ENCODE measurements at regions not wholly inside any gene's neighbourhood (a gene's known extent, or its start where the extent isn't known, plus 50 kb on each side); places are given as distances from the start of the nearest gene placed in this dataset.
"Not testable (repeated sequence)": the region's sequence is repeated elsewhere in the genome, so short reads cannot be mapped to it uniquely, and the experiment has no call there.

DNA sequence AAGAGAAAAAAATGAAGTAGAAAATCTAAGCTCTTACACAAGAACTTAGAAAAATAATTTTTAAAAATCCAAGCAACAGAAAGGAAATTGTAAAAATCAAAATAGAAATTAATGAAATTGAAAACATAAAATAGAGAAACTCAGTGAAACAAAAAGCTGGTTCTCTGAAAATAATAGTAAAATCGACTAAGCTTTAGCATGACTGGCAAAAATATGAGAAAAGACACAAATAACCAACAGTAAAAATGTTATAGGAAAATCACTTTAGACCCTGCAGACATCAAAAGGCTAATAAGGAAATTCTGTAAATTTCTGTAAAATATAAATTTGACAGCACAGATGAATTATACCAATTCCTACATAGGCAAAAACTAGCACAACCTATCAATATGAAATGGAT, 768.9 kb upstream of the LRRTM1 start:
- no peak for DNase-seq

- no peak for DNase-seq
Measured at GRCh38 chr2:81068144-81068543, 763.6 kb upstream of the LRRTM1 start.

DNA sequence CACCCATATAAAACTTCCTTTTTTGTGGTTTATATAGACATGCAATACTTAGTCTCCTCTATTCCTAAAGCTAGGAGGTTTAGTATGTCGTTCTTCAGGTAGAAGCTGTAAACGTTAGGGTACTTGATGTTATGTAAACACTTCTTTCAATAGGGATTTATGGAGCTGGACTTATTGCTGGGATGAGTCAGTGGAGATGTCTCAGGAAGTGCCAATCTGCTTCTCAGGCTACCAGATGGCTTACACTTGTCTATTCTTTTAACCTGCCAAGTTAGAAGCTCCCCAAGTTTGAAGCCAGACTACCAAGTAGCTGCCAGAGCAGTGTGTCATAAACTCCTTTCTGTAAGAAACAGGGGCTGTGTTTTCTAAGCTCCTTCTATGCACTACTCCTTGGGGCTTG, 756.5 kb upstream of the LRRTM1 start:
- no peak for DNase-seq

GRCh38 chr2:81050580-81051095, 746.1 kb upstream of the LRRTM1 start:
- no peak for DNase-seq

DNA sequence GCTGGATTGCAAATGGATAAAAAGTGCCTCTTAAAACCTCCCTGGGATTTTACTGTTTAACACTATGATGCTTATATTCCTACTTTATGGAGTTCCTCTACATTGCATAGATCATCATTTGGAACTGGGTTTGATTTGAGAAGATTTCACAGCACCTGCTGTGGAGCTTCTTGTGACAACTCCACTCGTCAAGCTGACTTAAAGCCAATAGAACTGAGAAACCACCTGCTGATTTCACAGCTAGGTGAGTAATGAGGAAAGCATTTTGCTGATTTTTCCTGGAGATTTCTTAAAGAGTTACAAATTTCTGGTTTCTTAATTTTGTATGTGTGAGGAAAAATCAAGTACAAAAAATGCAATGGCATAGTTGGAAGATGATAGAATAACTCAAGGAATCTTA, 739.1 kb upstream of the LRRTM1 start:
- DNase-seq, result no peak

GRCh38 chr2:81007104-81007503, 702.6 kb upstream of the LRRTM1 start:
- DNase-seq, result no peak

DNA sequence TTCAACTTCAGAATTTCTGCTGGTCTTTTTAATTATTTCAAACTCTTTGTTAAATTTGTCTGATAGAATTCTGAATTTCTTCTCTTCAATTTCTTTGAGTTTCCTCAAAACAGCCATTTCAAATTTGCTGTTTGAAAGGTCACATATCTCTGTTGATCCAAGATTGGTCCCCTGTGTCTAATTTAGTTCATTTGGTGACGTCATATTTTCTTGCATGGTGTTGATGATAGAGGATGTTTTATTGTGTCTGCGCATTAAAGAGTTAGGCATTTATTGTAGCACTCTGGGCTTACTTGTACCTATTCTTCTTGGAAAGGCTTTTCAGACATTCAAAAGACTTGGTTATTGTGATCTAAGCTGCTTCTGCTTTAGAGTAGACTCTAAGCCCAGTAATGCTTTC, 698.4 kb upstream of the LRRTM1 start:
- DNase-seq, result no peak

GRCh38 chr2:80987466-80987865, 682.9 kb upstream of the LRRTM1 start:
- no peak for DNase-seq

- DNase-seq, result no peak
Measured at GRCh38 chr2:80969900-80970299, 665.3 kb upstream of the LRRTM1 start.

GRCh38 chr2:80968450-80968849, 663.9 kb upstream of the LRRTM1 start:
- DNase-seq, result no peak

- DNase-seq, result no peak
Measured at GRCh38 chr2:80947601-80948130, 643.1 kb upstream of the LRRTM1 start.

GRCh38 chr2:80943487-80943886, 638.9 kb upstream of the LRRTM1 start:
- no peak for DNase-seq

DNA sequence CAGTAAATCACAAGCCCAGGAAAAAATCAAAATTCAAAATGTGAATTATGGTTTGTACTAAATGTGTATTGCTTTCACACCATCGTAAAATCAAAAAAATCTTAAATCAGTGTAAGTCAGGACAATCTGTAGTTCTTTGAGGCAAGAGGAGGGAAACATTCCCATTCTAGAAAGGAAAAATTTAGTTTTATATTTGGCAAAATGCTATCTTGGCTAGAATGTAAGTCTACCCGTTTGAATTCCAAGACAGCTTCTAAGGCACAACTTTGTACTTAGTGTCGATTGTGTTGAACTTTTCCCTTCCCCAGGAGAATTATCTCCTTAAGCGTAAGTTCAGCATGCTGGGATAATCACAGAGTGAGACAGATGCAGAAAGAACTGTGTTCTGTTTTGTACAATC, 638.2 kb upstream of the LRRTM1 start:
- no peak for DNase-seq

GRCh38 chr2:80938463-80938862, 633.9 kb upstream of the LRRTM1 start:
- DNase-seq, result no peak

- DNase-seq, result not testable (repeated sequence)
Measured at GRCh38 chr2:80931820-80932219, 627.3 kb upstream of the LRRTM1 start.

DNA sequence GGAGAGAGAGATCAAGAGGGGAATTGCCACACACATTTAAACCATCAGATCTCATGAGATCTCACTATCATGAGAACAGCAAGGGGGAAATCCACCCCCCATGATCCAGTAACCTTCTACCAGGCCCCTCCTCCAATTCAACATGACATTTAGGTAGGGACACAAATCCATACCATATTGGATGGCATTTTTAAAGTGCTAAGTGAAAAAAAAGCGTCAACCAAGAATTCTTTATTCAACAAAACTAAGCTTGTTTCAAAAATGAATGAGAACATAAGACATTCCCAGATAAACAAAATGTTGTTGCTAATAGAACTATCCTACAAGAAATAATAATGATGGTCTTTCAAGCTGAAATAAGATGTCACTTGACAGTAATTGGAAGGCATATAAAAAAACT, 626.2 kb upstream of the LRRTM1 start:
- DNase-seq, result no peak

DNA sequence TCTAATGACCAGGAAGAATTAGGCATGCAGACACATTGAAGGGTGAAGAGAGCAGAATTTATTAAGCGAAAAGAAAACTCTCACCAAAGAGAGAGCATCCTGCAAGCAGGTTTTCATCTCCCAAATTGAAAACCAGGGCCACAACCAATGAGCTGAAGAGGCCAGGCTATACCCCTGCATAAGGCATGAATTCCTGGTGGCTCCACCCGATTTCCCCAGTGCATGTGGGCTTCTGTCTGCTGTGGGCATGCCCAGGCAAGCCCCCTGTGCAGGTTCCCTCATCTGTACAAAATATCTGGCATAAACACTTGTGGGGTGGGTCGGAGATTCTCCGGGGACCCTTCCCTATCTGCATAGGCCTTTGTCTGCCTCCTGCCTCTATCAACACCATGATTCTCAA, 621.6 kb upstream of the LRRTM1 start:
- no peak for DNase-seq

GRCh38 chr2:80896576-80896975, 592.0 kb upstream of the LRRTM1 start:
- no peak for DNase-seq

DNA sequence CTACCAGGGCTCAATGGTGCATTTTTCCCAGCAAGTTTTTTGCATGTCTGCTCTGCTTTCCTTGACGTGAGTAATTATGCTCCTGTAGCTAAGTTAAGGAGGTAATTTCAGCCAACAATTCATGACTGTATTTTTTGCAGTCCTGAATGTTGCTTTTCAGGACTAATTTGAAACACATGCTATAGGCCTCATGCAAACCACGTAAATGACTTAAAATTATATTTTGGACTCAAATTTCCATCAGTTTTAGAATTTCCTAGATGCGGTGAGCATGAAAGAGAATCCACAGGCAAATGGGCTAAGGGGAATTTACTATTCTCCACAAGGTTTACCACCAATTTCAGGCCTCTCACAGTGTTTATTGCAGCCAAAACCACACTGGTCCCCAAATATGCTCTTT, 589.9 kb upstream of the LRRTM1 start:
- DNase-seq, result no peak

GRCh38 chr2:80893711-80894110, 589.2 kb upstream of the LRRTM1 start:
- DNase-seq, result no peak

DNA sequence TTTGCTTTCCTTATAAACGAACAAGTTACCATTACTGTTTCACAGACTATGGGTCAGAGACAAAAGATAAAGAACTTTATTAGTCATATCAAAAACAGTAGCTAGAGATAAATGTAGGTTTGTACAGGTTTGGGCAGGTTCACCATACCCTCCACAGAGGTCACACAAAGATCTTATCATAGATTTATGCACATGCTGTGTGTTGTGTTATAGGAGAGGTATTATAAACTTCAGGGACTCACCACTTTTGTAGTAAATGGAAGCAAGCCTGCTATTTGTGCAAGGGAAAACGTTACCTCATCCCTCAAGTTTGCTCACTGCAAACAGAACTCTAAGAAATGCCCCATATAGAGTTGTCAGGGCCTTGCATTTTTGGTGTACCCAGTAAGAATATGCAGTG, 584.5 kb upstream of the LRRTM1 start:
- no peak for DNase-seq

DNA sequence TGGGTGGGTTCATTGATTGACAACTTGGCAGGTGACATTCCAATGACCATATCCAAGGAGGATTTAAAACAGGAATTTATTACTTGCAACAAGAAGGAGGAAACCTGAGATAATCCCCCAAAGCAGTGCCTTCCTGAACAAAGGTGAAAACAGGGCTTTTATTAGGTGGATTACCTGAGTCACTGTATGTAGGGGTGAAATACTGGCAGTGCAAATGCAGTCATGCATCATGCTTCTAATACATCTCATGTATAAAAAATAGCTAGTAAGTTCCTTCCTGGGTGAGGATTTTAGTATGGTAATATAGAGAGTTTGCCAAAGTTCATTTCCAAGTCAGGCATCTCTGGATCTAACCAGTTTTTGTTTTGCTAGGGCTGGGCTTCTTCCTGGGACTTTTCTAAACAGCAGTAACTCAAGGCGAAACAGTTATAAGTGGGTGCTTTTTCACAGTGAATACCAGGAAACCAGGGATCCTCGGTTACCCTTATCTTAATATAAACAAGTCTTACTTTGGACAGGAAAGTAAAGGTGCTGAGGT, 583.4 kb upstream of the LRRTM1 start:
- no peak for DNase-seq

- no peak for DNase-seq
Measured at GRCh38 chr2:80874374-80874773, 569.8 kb upstream of the LRRTM1 start.

- no peak for DNase-seq
Measured at GRCh38 chr2:80869858-80870438, 565.4 kb upstream of the LRRTM1 start.

GRCh38 chr2:80863147-80863714, 558.7 kb upstream of the LRRTM1 start:
- DNase-seq, result no peak

All from left hindlimb (tissue), 1 donor.